H9 (cell line): ENCODE measurements at regions not wholly inside any gene's neighbourhood (a gene's known extent, or its start where the extent isn't known, plus 50 kb on each side); places are given as distances from the start of the nearest gene placed in this dataset.

Experiments used
- DNase-seq: peaks from one replicate; pipeline ENCODE4 v3.0.0-alpha.2; 2017
- H2AFZ ChIP-seq: one replicate; pipeline ENCODE4 v1.6.1; 2013; ENCODE audit warnings: mild to moderate bottlenecking, low read length, control low read depth, moderate library complexity
- H2AK5ac ChIP-seq: 2 replicates; pipeline ENCODE4 v1.6.1; 2013; ENCODE audit warnings: low read length, control low read depth, mixed read lengths; ENCODE audit not compliant: insufficient read length
- H2BK120ac ChIP-seq: one replicate; pipeline ENCODE4 v1.6.1; 2013; ENCODE audit warnings: low read depth, mild to moderate bottlenecking, low read length, control low read depth, inconsistent platforms; ENCODE audit not compliant: poor library complexity, severe bottlenecking
- H2BK12ac ChIP-seq: 2 replicates; pipeline ENCODE4 v1.6.1; 2013; ENCODE audit warnings: low read length, control low read depth, mixed read lengths, low read depth; ENCODE audit not compliant: insufficient read length
- H2BK15ac ChIP-seq: 2 replicates; pipeline ENCODE4 v1.6.1; 2013; ENCODE audit warnings: low read depth, low read length, control low read depth
- H2BK20ac ChIP-seq: one replicate; pipeline ENCODE4 v1.6.1; 2013; ENCODE audit warnings: low read depth, mild to moderate bottlenecking, low read length, control low read depth, inconsistent platforms; ENCODE audit not compliant: poor library complexity, severe bottlenecking
- H2BK5ac ChIP-seq: 2 replicates; pipeline ENCODE4 v1.6.1; 2013; ENCODE audit warnings: low read length, control low read depth, mixed read lengths; ENCODE audit not compliant: insufficient read length
- H3K14ac ChIP-seq: 2 replicates; pipeline ENCODE4 v1.6.1; 2013; ENCODE audit warnings: low read length, control low read depth; ENCODE audit not compliant: insufficient read depth
- H3K18ac ChIP-seq: 2 replicates; pipeline ENCODE4 v1.6.1; 2013; ENCODE audit warnings: low read depth, mild to moderate bottlenecking, mixed read lengths, low read length, control low read depth; ENCODE audit not compliant: insufficient read length
- H3K23ac ChIP-seq: 2 replicates; pipeline ENCODE4 v1.6.1; 2013; ENCODE audit warnings: low read length, control low read depth, mixed read lengths, low read depth; ENCODE audit not compliant: insufficient read length
- H3K23me2 ChIP-seq: 2 replicates; pipeline ENCODE4 v1.6.1; 2013; ENCODE audit warnings: low read depth, mild to moderate bottlenecking, mixed read lengths, low read length, control low read depth; ENCODE audit not compliant: insufficient read length, poor library complexity, severe bottlenecking
- H3K27ac ChIP-seq: 2 replicates; pipeline ENCODE4 v1.5.1; 2013; ENCODE audit warnings: low read length, control low read depth, mixed read lengths, low read depth; ENCODE audit not compliant: insufficient read length
- H3K27me3 ChIP-seq: 2 replicates; pipeline ENCODE4 v1.6.1; 2013; ENCODE audit warnings: low read length, control low read depth, inconsistent platforms; ENCODE audit not compliant: insufficient read depth
- H3K4ac ChIP-seq: 2 replicates; pipeline ENCODE4 v1.6.1; 2013; ENCODE audit warnings: low read depth, mild to moderate bottlenecking, control low read depth, inconsistent platforms, low read length, moderate library complexity
- H3K4me1 ChIP-seq: 2 replicates; pipeline ENCODE4 v1.6.1; 2013; ENCODE audit warnings: low read length, control low read depth, inconsistent platforms; ENCODE audit not compliant: insufficient read depth
- H3K4me2 ChIP-seq: 2 replicates; pipeline ENCODE4 v1.6.1; 2013; ENCODE audit warnings: low read length, control low read depth, mixed read lengths; ENCODE audit not compliant: insufficient read length, insufficient read depth
- H3K56ac ChIP-seq: 2 replicates; pipeline ENCODE4 v1.6.1; 2013; ENCODE audit warnings: low read depth, mild to moderate bottlenecking, mixed read lengths, low read length, control low read depth; ENCODE audit not compliant: insufficient read length
- H3K79me1 ChIP-seq: 2 replicates; pipeline ENCODE4 v1.6.1; 2013; ENCODE audit warnings: low read depth, mild to moderate bottlenecking, moderate library complexity, low read length, control low read depth, inconsistent platforms; ENCODE audit not compliant: insufficient read depth, poor library complexity, severe bottlenecking
- H3K79me2 ChIP-seq: 2 replicates; pipeline ENCODE4 v1.6.1; 2013; ENCODE audit warnings: low read length, control low read depth, inconsistent platforms; ENCODE audit not compliant: insufficient read depth
- H3K9ac ChIP-seq: 2 replicates; pipeline ENCODE4 v1.6.1; 2013; ENCODE audit warnings: low read length, control low read depth, mixed read lengths; ENCODE audit not compliant: insufficient read length; ENCODE audit errors: extremely low read depth
- H3K9me3 ChIP-seq: one replicate; pipeline ENCODE4 v1.6.1; 2013; ENCODE audit warnings: low read depth, low read length, inconsistent platforms; ENCODE audit not compliant: control insufficient read depth
- H3T11ph ChIP-seq: one replicate; pipeline ENCODE4 v1.6.1; 2013; ENCODE audit warnings: mild to moderate bottlenecking, low read length, control low read depth, inconsistent platforms
- H4K20me1 ChIP-seq: one replicate; pipeline ENCODE4 v1.6.1; 2013; ENCODE audit not compliant: control insufficient read depth, insufficient read length, insufficient read depth
- H4K5ac ChIP-seq: 2 replicates; pipeline ENCODE4 v1.6.1; 2013; ENCODE audit warnings: low read depth, mild to moderate bottlenecking, mixed read lengths, low read length, control low read depth; ENCODE audit not compliant: insufficient read length
- H4K8ac ChIP-seq: replicated peaks from 2 replicates; pipeline ENCODE4 v1.6.1; 2013; ENCODE audit warnings: low read length, control low read depth, mixed read lengths, low read depth; ENCODE audit not compliant: insufficient read length
- H4K91ac ChIP-seq: 2 replicates; pipeline ENCODE4 v1.6.1; 2013; ENCODE audit warnings: low read depth, mild to moderate bottlenecking, moderate library complexity, mixed read lengths, low read length, control low read depth; ENCODE audit not compliant: insufficient read length
- H3K27ac Mint-ChIP-seq, 3 experiments: 2 replicates in 2 of 3; 3 replicates in 1 of 3; pipeline ENCODE4 v1.8.0; 2020 to 2021; ENCODE audit warnings: mixed read lengths in 3 of 3, mild to moderate bottlenecking in 1 of 3, moderate library complexity in 1 of 3
- H3K27me3 Mint-ChIP-seq: 2 replicates; pipeline ENCODE4 v1.8.0; 2021; ENCODE audit warnings: low read depth, mild to moderate bottlenecking, moderate library complexity, mixed read lengths
- H3K36me3 Mint-ChIP-seq, 3 experiments: 2 replicates in 2 of 3; 3 replicates in 1 of 3; pipeline ENCODE4 v1.8.0; 2020 to 2021; ENCODE audit warnings: low read depth in 3 of 3, mixed read lengths in 3 of 3; ENCODE audit not compliant: insufficient read depth in 1 of 3
- H3K4me1 Mint-ChIP-seq, 2 experiments: 2 replicates each; pipeline ENCODE4 v1.8.0; 2020; ENCODE audit warnings: mixed read lengths in 2 of 2
- H3K4me3 Mint-ChIP-seq, 2 experiments: 2 replicates in 1 of 2; 3 replicates in 1 of 2; pipeline ENCODE4 v1.8.0; 2020 to 2021; ENCODE audit warnings: mild to moderate bottlenecking in 2 of 2, mixed read lengths in 2 of 2, moderate library complexity in 1 of 2
- H3K9me3 Mint-ChIP-seq, 2 experiments: 2 replicates in 1 of 2; 3 replicates in 1 of 2; pipeline ENCODE4 v1.8.0; 2020; ENCODE audit warnings: mild to moderate bottlenecking in 2 of 2, mixed read lengths in 2 of 2, moderate library complexity in 1 of 2
- WGBS: extraction: QIAGEN DNeasy Blood & Tissue Kit; methylation state at CpG from one replicate; pipeline ENCODE4 v1.1.7; 2013; ENCODE audit warnings: missing lambda C conversion rate, low lambda C conversion rate, mixed read lengths; ENCODE audit not compliant: insufficient read length; ENCODE audit errors: extremely low coverage; 5-methylcytosine and 5-hydroxymethylcytosine counted together
- TF ChIP-seq, protein P1 (sequence below): fragments of 200-600 bp; sonication (generic); conservative IDR thresholded peaks from 3 replicates; pipeline ENCODE4 v1.8.0; 2021; ENCODE audit warnings: antibody characterized with exemption, mild to moderate bottlenecking

GRCh38 chr13:110784704-110785103 is 71.2 kb downstream of the ING1 start:
- no peak overlapping the region for H2BK15ac ChIP-seq
- no peak overlapping the region for H2AFZ ChIP-seq
- no peak overlapping the region for H3T11ph ChIP-seq
- no peak overlapping the region for H4K8ac ChIP-seq
- no peak overlapping the region for H3K27ac Mint-ChIP-seq
- no peak overlapping the region for H3K18ac ChIP-seq
- H3K27me3 ChIP-seq, result no peaks in the 10 kb centered on the region
- DNase-seq, result no peak
- H2BK5ac ChIP-seq, result no peak overlapping the region
- H3K4me1 Mint-ChIP-seq, result no peaks in the 10 kb centered on the region
- H4K5ac ChIP-seq, result no peak overlapping the region
- H3K23ac ChIP-seq, result no peak overlapping the region
- H3K9me3 ChIP-seq, result peaks cover 3% of the 10 kb centered on the region
- H3K4me3 Mint-ChIP-seq, result no peak overlapping the region
- H4K91ac ChIP-seq, result no peak overlapping the region
- H3K4me2 ChIP-seq, result no peak overlapping the region
- no peaks in the 10 kb centered on the region for H3K4me1 ChIP-seq
- H3K27ac ChIP-seq, result no peak overlapping the region
- no peak overlapping the region for H2AK5ac ChIP-seq
- H3K56ac ChIP-seq, result no peak overlapping the region
- no peak overlapping the region for H3K4ac ChIP-seq
- no peak overlapping the region for H2BK120ac ChIP-seq
- no peak overlapping the region for H3K9ac ChIP-seq
- H2BK12ac ChIP-seq, result no peak overlapping the region
- H3K79me2 ChIP-seq, result no peaks in the 10 kb centered on the region
- H4K20me1 ChIP-seq, result no peaks in the 10 kb centered on the region
- TF ChIP-seq, protein P1, sequence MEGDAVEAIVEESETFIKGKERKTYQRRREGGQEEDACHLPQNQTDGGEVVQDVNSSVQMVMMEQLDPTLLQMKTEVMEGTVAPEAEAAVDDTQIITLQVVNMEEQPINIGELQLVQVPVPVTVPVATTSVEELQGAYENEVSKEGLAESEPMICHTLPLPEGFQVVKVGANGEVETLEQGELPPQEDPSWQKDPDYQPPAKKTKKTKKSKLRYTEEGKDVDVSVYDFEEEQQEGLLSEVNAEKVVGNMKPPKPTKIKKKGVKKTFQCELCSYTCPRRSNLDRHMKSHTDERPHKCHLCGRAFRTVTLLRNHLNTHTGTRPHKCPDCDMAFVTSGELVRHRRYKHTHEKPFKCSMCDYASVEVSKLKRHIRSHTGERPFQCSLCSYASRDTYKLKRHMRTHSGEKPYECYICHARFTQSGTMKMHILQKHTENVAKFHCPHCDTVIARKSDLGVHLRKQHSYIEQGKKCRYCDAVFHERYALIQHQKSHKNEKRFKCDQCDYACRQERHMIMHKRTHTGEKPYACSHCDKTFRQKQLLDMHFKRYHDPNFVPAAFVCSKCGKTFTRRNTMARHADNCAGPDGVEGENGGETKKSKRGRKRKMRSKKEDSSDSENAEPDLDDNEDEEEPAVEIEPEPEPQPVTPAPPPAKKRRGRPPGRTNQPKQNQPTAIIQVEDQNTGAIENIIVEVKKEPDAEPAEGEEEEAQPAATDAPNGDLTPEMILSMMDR, result no peak
- H3K9me3 Mint-ChIP-seq, result peaks cover 38 to 39% of the 10 kb centered on the region in 2 experiments
- H3K23me2 ChIP-seq, result no peaks in the 10 kb centered on the region
- H3K36me3 Mint-ChIP-seq, result peaks cover 8 to 27% (median 24%) of the 10 kb centered on the region in 3 experiments
- H3K79me1 ChIP-seq, result no peaks in the 10 kb centered on the region
- no peak overlapping the region for H3K14ac ChIP-seq
- WGBS, result no CpG with 5 or more reads among the region's 2 CpGs
- H3K27me3 Mint-ChIP-seq, result peaks cover 10% of the 10 kb centered on the region
- H2BK20ac ChIP-seq, result no peak overlapping the region
